ENCODE measurements at regions not wholly inside any gene's neighbourhood (a gene's known extent, or its start where the extent isn't known, plus 50 kb on each side); places are given as distances from the start of the nearest gene placed in this dataset.

DNA sequence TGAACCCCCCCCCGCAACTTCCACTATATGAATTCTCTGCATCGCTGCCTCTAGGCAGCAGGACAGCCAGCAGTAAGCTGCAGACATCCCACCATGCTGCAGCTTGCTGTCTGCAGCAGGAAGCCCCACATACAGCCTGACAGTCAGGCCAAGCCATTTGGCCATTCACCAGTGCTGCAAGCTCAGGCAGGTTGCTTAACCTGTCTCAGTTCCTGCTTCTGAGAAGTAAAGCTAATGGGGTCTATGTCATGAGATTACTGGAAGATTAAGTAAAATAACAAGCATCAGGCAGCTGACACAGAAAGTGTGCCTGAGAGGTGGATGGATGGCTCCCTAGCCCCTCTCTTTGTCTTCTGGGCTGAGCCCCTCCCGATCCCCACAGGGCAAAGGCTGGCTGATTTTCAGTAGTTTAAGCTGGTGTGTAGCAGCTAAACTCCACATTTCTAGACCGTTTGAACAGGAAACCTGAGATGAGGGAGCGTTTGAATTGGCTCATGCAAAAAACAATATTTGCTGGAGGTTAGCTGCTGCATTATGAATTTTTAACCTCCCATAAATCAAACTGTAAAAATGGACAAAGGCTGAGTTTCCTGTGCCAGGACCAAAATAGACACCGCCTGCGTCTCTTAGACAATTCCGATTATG lies 193.8 kb upstream of the ARL4C start:
- ATAC-seq (no peak), FAIRE-seq (no peak), DNase-seq (ENCODE audit: low read depth, low spot score) (no peak)
- no peak for TF ChIP-seq SUZ12 (IDR thresholded peaks at IDR 0.05; ENCODE audit: unreplicated experiment)
- no peak for TF ChIP-seq TARDBP (IDR thresholded peaks at IDR 0.05; ENCODE audit: borderline replicate concordance)
- TF ChIP-seq CBX5 (IDR thresholded peaks at IDR 0.05; ENCODE audit: low read depth), result no peak
- TF ChIP-seq, protein P1, sequence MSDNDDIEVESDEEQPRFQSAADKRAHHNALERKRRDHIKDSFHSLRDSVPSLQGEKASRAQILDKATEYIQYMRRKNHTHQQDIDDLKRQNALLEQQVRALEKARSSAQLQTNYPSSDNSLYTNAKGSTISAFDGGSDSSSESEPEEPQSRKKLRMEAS (IDR thresholded peaks at IDR 0.05; ENCODE audit: low read depth, low read length), result no peak
- no peak for TF ChIP-seq CTCF (IDR thresholded peaks at IDR 0.05 in 2 of 3, conservative IDR thresholded peaks at IDR 0.05 in 1 of 3; ENCODE audit: control insufficient read depth in 2 of 3, extremely low read depth in 1 of 3, insufficient read depth in 1 of 3, low read depth in 3 of 3, low read length in 3 of 3)
- no peak overlapping the region for H2AFZ ChIP-seq (ENCODE audit: control insufficient read depth, low read depth, low read length)
- no peaks in the 10 kb centered on the region for H3K27me3 ChIP-seq (replicated peaks in 1 of 2; ENCODE audit: control insufficient read depth in 2 of 2, insufficient read depth in 2 of 2, low read length in 1 of 2)
- H4K20me1 ChIP-seq (ENCODE audit: control insufficient read depth, insufficient read depth), result no peaks in the 10 kb centered on the region
- H3K36me3 ChIP-seq (ENCODE audit: control insufficient read depth in 2 of 2, insufficient read depth in 2 of 2, low read length in 1 of 2), result no peaks in the 10 kb centered on the region
- H3K4me3 ChIP-seq, result no peak overlapping the region
- H3K79me2 ChIP-seq (ENCODE audit: control insufficient read depth, insufficient read depth, low read length), result no peaks in the 10 kb centered on the region
- no peaks in the 10 kb centered on the region for H3K4me1 ChIP-seq (ENCODE audit: control insufficient read depth, insufficient read depth, low read length)
- SMC1A ChIA-PET (ENCODE audit: uncharacterized antibody, unreplicated experiment), result no interaction called here
- POLR2A ChIA-PET, result no interaction called here
- no peak overlapping the region for H3K4me2 ChIP-seq (ENCODE audit: control insufficient read depth, insufficient read depth)
- in situ Hi-C loops (cut with MboI) (no loop called here), intact Hi-C loops (cut with micrococcal nuclease; ENCODE audit: unreplicated experiment) (no loop called here)
- H3K27ac ChIP-seq (ENCODE audit: control insufficient read depth, insufficient read depth), result no peak overlapping the region
- H3K9me3 ChIP-seq (replicated peaks; ENCODE audit: control insufficient read depth, insufficient read depth, low read length), result no peaks in the 10 kb centered on the region
- RAD21 ChIA-PET (ENCODE audit: unreplicated experiment), result no interaction called here
- 16% methylated on average over 8 of the region's 8 CpGs for WGBS (ENCODE audit: insufficient coverage, insufficient replicate concordance, low lambda C conversion rate, missing lambda C conversion rate)
- no TSS peak for BruUV-seq (replicated peaks)
- no peak overlapping the region for H3K9ac ChIP-seq (ENCODE audit: control insufficient read depth, insufficient read depth, low read length)
- CTCF ChIA-PET, result interaction anchor here (0.6 kb wide), 1 partner anchor 24 kb away, joined by 5 read pairs; no protein-coding TSS in a partner anchor
